BLaER1 treated with 17β-estradiol and CSF1 and Interleukin-3, amounts not matched to agents 10 nM and 100 nM (cell line): ENCODE measurements at regions not wholly inside any gene's neighbourhood (a gene's known extent, or its start where the extent isn't known, plus 50 kb on each side); places are given as distances from the start of the nearest gene placed in this dataset.

Source experiments
- H3K27ac ChIP-seq, 11 experiments: shearing (Covaris generic); formaldehyde crosslinking; 2 replicates each; pipeline ENCODE4 v1.8.1; 2022
- H3K27me3 ChIP-seq, 11 experiments: shearing (Covaris generic); formaldehyde crosslinking; 2 replicates each; pipeline ENCODE4 v1.8.1; 2022
- H3K36me3 ChIP-seq, 11 experiments: shearing (Covaris generic); formaldehyde crosslinking; 2 replicates each; pipeline ENCODE4 v1.8.1; 2022
- H3K4me1 ChIP-seq, 10 experiments: shearing (Covaris generic); formaldehyde crosslinking; 2 replicates each; pipeline ENCODE4 v1.8.1; 2022
- H3K4me2 ChIP-seq, 11 experiments: shearing (Covaris generic); formaldehyde crosslinking; 2 replicates each; pipeline ENCODE4 v1.8.1; 2022
- H3K4me3 ChIP-seq, 10 experiments: shearing (Covaris generic); formaldehyde crosslinking; 2 replicates each; pipeline ENCODE4 v1.8.1; 2022
- H3K9ac ChIP-seq, 11 experiments: shearing (Covaris generic); formaldehyde crosslinking; 2 replicates each; pipeline ENCODE4 v1.8.1; 2022
- H3K9me3 ChIP-seq, 11 experiments: shearing (Covaris generic); formaldehyde crosslinking; replicated peaks in 1 of 11; 2 replicates each; pipeline ENCODE4 v1.8.1; 2022
- H4K20me1 ChIP-seq, 11 experiments: shearing (Covaris generic); formaldehyde crosslinking; 2 replicates each; pipeline ENCODE4 v1.8.1; 2022
- Cebpa-rat ChIP-seq, 11 experiments: shearing (Covaris generic); IDR thresholded peaks; 2 replicates each; pipeline ENCODE4 v1.8.1; 2022

GRCh38 chr3:55159016-55159415 is 231.2 kb upstream of the LRTM1 start:
- Histone ChIP-seq H3K4me1 (peaks cover 24 to 54% (median 30%) of the 10 kb centered on the region in 10 experiments), H3K27ac (no peak overlapping the region)

GRCh38 chr3:55158345-55158744 is 230.5 kb upstream of the LRTM1 start:
- peaks cover 24 to 54% (median 30%) of the 10 kb centered on the region in 10 experiments for H3K4me1 ChIP-seq
- no peak overlapping the region for H3K27ac ChIP-seq
- peaks cover 0 to 87% (median 37%) of the 10 kb centered on the region in 11 experiments; a peak in 17 of 22 replicates for H3K27me3 ChIP-seq
- no peak for TF ChIP-seq Cebpa-rat (IDR thresholded peaks at IDR 0.05)
- no peaks in the 10 kb centered on the region for H3K36me3 ChIP-seq
- H4K20me1 ChIP-seq = peaks cover 0 to 22% (median 0%) of the 10 kb centered on the region in 11 experiments; a peak in 8 of 22 replicates
- H3K9ac ChIP-seq = no peak overlapping the region
- peak overlapping the region in 2 of 11 experiments; percentile 84 to 97; a peak in 3 of 22 replicates for H3K4me2 ChIP-seq
- no peak overlapping the region for H3K4me3 ChIP-seq
- H3K9me3 ChIP-seq = no peaks in the 10 kb centered on the region; a peak in 1 of 22 replicates

More at GRCh38 chr3:55159016-55159415, 231.2 kb upstream of the LRTM1 start:
- Histone ChIP-seq H3K9me3 (peaks cover 0 to 5% (median 0%) of the 10 kb centered on the region in 11 experiments; a peak in 4 of 22 replicates), H4K20me1 (peaks cover 0 to 22% (median 0%) of the 10 kb centered on the region in 11 experiments; a peak in 8 of 22 replicates), H3K4me2 (peak overlapping the region; percentile 73 to 97 (median 87); a peak in 20 of 22 replicates), H3K27me3 (peaks cover 0 to 87% (median 42%) of the 10 kb centered on the region in 11 experiments; a peak in 17 of 22 replicates), H3K36me3 (no peaks in the 10 kb centered on the region), H3K9ac (no peak overlapping the region), H3K4me3 (no peak overlapping the region)
- no peak for TF ChIP-seq Cebpa-rat (IDR thresholded peaks at IDR 0.05)

- no peak for TF ChIP-seq Cebpa-rat (IDR thresholded peaks at IDR 0.05)
- no peak overlapping the region for H3K9ac ChIP-seq
- peaks cover 0 to 22% (median 0%) of the 10 kb centered on the region in 11 experiments; a peak in 8 of 22 replicates for H4K20me1 ChIP-seq
- peak overlapping the region in 2 of 11 experiments; percentile 40 to 50; a peak in 2 of 22 replicates for H3K4me2 ChIP-seq
- no peak overlapping the region for H3K4me3 ChIP-seq
- no peaks in the 10 kb centered on the region; a peak in 1 of 22 replicates for H3K9me3 ChIP-seq
- H3K4me1 ChIP-seq = peaks cover 24 to 54% (median 30%) of the 10 kb centered on the region in 10 experiments
- no peak overlapping the region for H3K27ac ChIP-seq
- H3K27me3 ChIP-seq = peaks cover 0 to 87% (median 36%) of the 10 kb centered on the region in 11 experiments; a peak in 17 of 22 replicates
- no peaks in the 10 kb centered on the region for H3K36me3 ChIP-seq
Observed at GRCh38 chr3:55157731-55158130, 229.9 kb upstream of the LRTM1 start.

- Histone ChIP-seq H4K20me1 (peaks cover 0 to 22% (median 0%) of the 10 kb centered on the region in 11 experiments; a peak in 8 of 22 replicates), H3K9ac (no peak overlapping the region), H3K4me3 (no peak overlapping the region), H3K4me2 (peak overlapping the region in 2 of 11 experiments; percentile 40 to 50; a peak in 5 of 22 replicates), H3K27me3 (peaks cover 0 to 86% (median 32%) of the 10 kb centered on the region in 11 experiments; a peak in 17 of 22 replicates), H3K4me1 (peaks cover 24 to 49% (median 30%) of the 10 kb centered on the region in 10 experiments), H3K36me3 (no peaks in the 10 kb centered on the region), H3K9me3 (no peaks in the 10 kb centered on the region; a peak in 1 of 22 replicates), H3K27ac (no peak overlapping the region)
- no peak for TF ChIP-seq Cebpa-rat (IDR thresholded peaks at IDR 0.05)
Observed at GRCh38 chr3:55156851-55157650, 229.2 kb upstream of the LRTM1 start.

GRCh38 chr3:55147856-55148720 is 220.2 kb upstream of the LRTM1 start:
- TF ChIP-seq Cebpa-rat (IDR thresholded peaks at IDR 0.05) = no peak
- Histone ChIP-seq H3K9ac (no peak overlapping the region), H3K4me2 (no peak overlapping the region), H3K4me3 (no peak overlapping the region), H3K27ac (no peak overlapping the region), H3K36me3 (no peaks in the 10 kb centered on the region), H3K27me3 (peaks cover 0 to 46% (median 0%) of the 10 kb centered on the region in 11 experiments; a peak in 7 of 22 replicates), H4K20me1 (no peaks in the 10 kb centered on the region), H3K9me3 (no peaks in the 10 kb centered on the region), H3K4me1 (0 out of 20 replicates have a peak, but pooled peaks cover 0 to 4% (median 0%) of the 10 kb centered on the region in 10 experiments)

GRCh38 chr3:55147406-55147805 is 219.5 kb upstream of the LRTM1 start:
- no peak for TF ChIP-seq Cebpa-rat (IDR thresholded peaks at IDR 0.05)

GRCh38 chr3:55146216-55146615 is 218.4 kb upstream of the LRTM1 start:
- H3K4me2 ChIP-seq = no peak overlapping the region
- H4K20me1 ChIP-seq = no peaks in the 10 kb centered on the region
- no peaks in the 10 kb centered on the region for H3K4me1 ChIP-seq

More at GRCh38 chr3:55147406-55147805, 219.5 kb upstream of the LRTM1 start:
- no peak overlapping the region for H3K4me2 ChIP-seq
- H3K4me3 ChIP-seq = no peak overlapping the region
- no peak overlapping the region for H3K27ac ChIP-seq
- no peak overlapping the region for H3K9ac ChIP-seq
- no peaks in the 10 kb centered on the region for H3K9me3 ChIP-seq
- H3K27me3 ChIP-seq = peaks cover 0 to 40% (median 0%) of the 10 kb centered on the region in 11 experiments; a peak in 4 of 22 replicates
- H4K20me1 ChIP-seq = no peaks in the 10 kb centered on the region
- no peaks in the 10 kb centered on the region for H3K36me3 ChIP-seq
- 0 out of 20 replicates have a peak, but pooled peaks cover 0 to 4% (median 0%) of the 10 kb centered on the region in 10 experiments for H3K4me1 ChIP-seq

GRCh38 chr3:55144015-55144673 is 216.3 kb upstream of the LRTM1 start:
- H4K20me1 ChIP-seq = no peaks in the 10 kb centered on the region
- H3K4me2 ChIP-seq = no peak overlapping the region
- H3K27ac ChIP-seq = no peak overlapping the region
- no peak overlapping the region for H3K4me3 ChIP-seq
- H3K27me3 ChIP-seq = peaks cover 0 to 25% (median 0%) of the 10 kb centered on the region in 11 experiments; a peak in 4 of 22 replicates
- H3K9ac ChIP-seq = no peak overlapping the region
- H3K4me1 ChIP-seq = no peaks in the 10 kb centered on the region
- H3K9me3 ChIP-seq = no peaks in the 10 kb centered on the region
- TF ChIP-seq Cebpa-rat (IDR thresholded peaks at IDR 0.05) = no peak
- no peaks in the 10 kb centered on the region for H3K36me3 ChIP-seq

More at GRCh38 chr3:55146216-55146615, 218.4 kb upstream of the LRTM1 start:
- Histone ChIP-seq H3K9me3 (no peaks in the 10 kb centered on the region), H3K4me3 (no peak overlapping the region), H3K27me3 (peaks cover 0 to 31% (median 0%) of the 10 kb centered on the region in 11 experiments; a peak in 4 of 22 replicates), H3K9ac (no peak overlapping the region), H3K27ac (no peak overlapping the region), H3K36me3 (no peaks in the 10 kb centered on the region)
- no peak for TF ChIP-seq Cebpa-rat (IDR thresholded peaks at IDR 0.05)
